Hepatocyte (in vitro differentiated cells): ENCODE measurements at regions not wholly inside any gene's neighbourhood (a gene's known extent, or its start where the extent isn't known, plus 50 kb on each side); places are given as distances from the start of the nearest gene placed in this dataset.

Experiments
- DNase-seq: peaks from one replicate; pipeline ENCODE4 v3.0.0-alpha.2; 2016; ENCODE audit warnings: low spot score
- H2AFZ ChIP-seq: fragments of 200-600 bp; sonication (generic); 2 replicates; pipeline ENCODE4 v1.6.0; 2016; ENCODE audit warnings: antibody characterized with exemption, mild to moderate bottlenecking
- H3K27ac ChIP-seq: fragments of 200-600 bp; sonication (generic); 2 replicates; pipeline ENCODE4 v1.5.1; 2016; ENCODE audit warnings: mild to moderate bottlenecking
- H3K27me3 ChIP-seq: fragments of 200-600 bp; sonication (generic); 2 replicates; pipeline ENCODE4 v1.6.1; 2016
- H3K36me3 ChIP-seq: fragments of 200-600 bp; sonication (generic); replicated peaks from 2 replicates; pipeline ENCODE4 v1.5.1; 2016; ENCODE audit warnings: low read depth; ENCODE audit not compliant: insufficient read depth
- H3K4me1 ChIP-seq: fragments of 200-600 bp; sonication (generic); 2 replicates; pipeline ENCODE4 v1.5.1; 2016; ENCODE audit warnings: mild to moderate bottlenecking, moderate library complexity; ENCODE audit not compliant: insufficient read depth
- H3K4me2 ChIP-seq: fragments of 200-600 bp; sonication (generic); 2 replicates; pipeline ENCODE4 v1.6.0; 2016
- H3K4me3 ChIP-seq: fragments of 200-600 bp; sonication (generic); 2 replicates; pipeline ENCODE4 v1.5.1; 2016; ENCODE audit warnings: mild to moderate bottlenecking
- H3K79me2 ChIP-seq: fragments of 200-600 bp; sonication (generic); 2 replicates; pipeline ENCODE4 v1.6.0; 2017; ENCODE audit warnings: mild to moderate bottlenecking
- H3K9me2 ChIP-seq: fragments of 200-600 bp; sonication (generic); replicated peaks from 2 replicates; pipeline ENCODE4 v1.6.0; 2017; ENCODE audit warnings: mild to moderate bottlenecking; ENCODE audit not compliant: insufficient read depth
- H3K9me3 ChIP-seq: fragments of 200-600 bp; sonication (generic); 2 replicates; pipeline ENCODE4 v1.5.1; 2016; ENCODE audit warnings: low read depth, mild to moderate bottlenecking
- H4K20me1 ChIP-seq: fragments of 200-600 bp; sonication (generic); 2 replicates; pipeline ENCODE4 v1.6.0; 2016; ENCODE audit warnings: mild to moderate bottlenecking; ENCODE audit not compliant: insufficient read depth, poor library complexity, severe bottlenecking
- EZH2 ChIP-seq: fragments of 200-600 bp; sonication (generic); IDR thresholded peaks from 2 replicates; pipeline ENCODE4 v1.6.1; 2016; ENCODE audit warnings: antibody characterized with exemption, mild to moderate bottlenecking, borderline replicate concordance
- EZH2phosphoT487 ChIP-seq: fragments of 200-600 bp; sonication (generic); IDR thresholded peaks from one replicate; pipeline ENCODE4 v1.6.1; 2018; ENCODE audit warnings: antibody characterized with exemption, mild to moderate bottlenecking, low read depth, moderate library complexity; ENCODE audit not compliant: unreplicated experiment, severe bottlenecking
- WGBS: methylation state at CpG from one replicate; pipeline ENCODE4 v1.1.6; 2016; ENCODE audit warnings: low lambda C conversion rate; ENCODE audit errors: missing lambda C conversion rate; 5-methylcytosine and 5-hydroxymethylcytosine counted together
- TF ChIP-seq, protein P1 (sequence below): fragments of 200-600 bp; sonication (generic); IDR thresholded peaks from 2 replicates; pipeline ENCODE4 v1.5.1; 2016; ENCODE audit warnings: antibody characterized with exemption, mild to moderate bottlenecking; ENCODE audit not compliant: poor library complexity

DNA sequence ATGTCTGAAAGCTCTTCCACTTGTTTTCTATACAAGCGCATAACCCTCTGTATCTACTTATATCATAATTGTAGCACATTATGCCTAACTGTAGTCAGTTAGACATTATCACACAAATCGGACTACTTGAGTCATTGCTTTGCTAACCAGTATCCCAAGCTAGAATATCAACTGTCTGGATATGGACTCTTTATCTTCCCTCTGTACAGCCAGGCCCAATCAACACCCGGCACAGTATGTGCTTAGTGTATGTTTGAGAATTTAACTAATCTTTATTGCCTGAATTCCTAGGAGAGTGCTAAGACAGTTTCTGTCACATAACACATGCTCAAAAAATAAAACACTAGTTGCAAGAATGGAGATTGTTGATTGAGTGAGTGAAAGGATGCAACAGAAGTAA lies 211.2 kb downstream of the ARL4A start:
- H3K4me3 ChIP-seq: no peak overlapping the region
- peak; percentile 18 for DNase-seq
- no peaks in the 10 kb centered on the region for H3K9me3 ChIP-seq
- H3K9me2 ChIP-seq: no peaks in the 10 kb centered on the region
- no peak overlapping the region for H2AFZ ChIP-seq
- no peak overlapping the region for H3K27ac ChIP-seq
- H4K20me1 ChIP-seq: no peaks in the 10 kb centered on the region
- H3K79me2 ChIP-seq: no peaks in the 10 kb centered on the region
- peak overlapping the region; percentile 18 for H3K4me2 ChIP-seq
- H3K4me1 ChIP-seq: peaks cover 6% of the 10 kb centered on the region
- H3K27me3 ChIP-seq: no peaks in the 10 kb centered on the region
- no peaks in the 10 kb centered on the region for H3K36me3 ChIP-seq
- no peak for TF ChIP-seq EZH2phosphoT487
- WGBS: 61% methylated on average over 3 of the region's 3 CpGs

DNA sequence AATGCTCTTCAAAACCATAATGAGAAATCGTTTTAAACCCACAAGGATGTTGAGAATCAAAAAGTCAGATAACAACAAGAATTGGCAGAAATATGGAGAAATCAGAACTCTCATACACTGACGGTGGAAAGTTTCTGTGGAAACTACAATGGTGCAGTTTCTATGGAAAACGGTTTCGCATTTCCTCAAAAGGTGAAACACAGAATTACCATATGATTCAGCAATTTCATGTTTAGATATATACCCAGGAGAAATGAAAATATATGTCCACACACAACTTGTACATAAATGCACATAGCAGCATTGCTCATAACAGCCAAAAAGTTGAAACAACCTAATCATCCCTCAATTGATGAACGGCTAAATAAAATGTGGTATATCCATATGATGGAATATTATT lies 218.2 kb downstream of the ARL4A start:
- Histone ChIP-seq H3K9me3 (no peaks in the 10 kb centered on the region), H3K4me2 (no peak overlapping the region), H3K4me3 (no peak overlapping the region), H3K9me2 (no peaks in the 10 kb centered on the region), H3K4me1 (no peaks in the 10 kb centered on the region), H2AFZ (no peak overlapping the region), H3K36me3 (no peaks in the 10 kb centered on the region), H3K27me3 (no peaks in the 10 kb centered on the region), H3K79me2 (no peaks in the 10 kb centered on the region), H3K27ac (no peak overlapping the region), H4K20me1 (no peaks in the 10 kb centered on the region)
- no peak for DNase-seq
- WGBS: 91% methylated on average over 5 of the region's 5 CpGs
- TF ChIP-seq, protein P1, sequence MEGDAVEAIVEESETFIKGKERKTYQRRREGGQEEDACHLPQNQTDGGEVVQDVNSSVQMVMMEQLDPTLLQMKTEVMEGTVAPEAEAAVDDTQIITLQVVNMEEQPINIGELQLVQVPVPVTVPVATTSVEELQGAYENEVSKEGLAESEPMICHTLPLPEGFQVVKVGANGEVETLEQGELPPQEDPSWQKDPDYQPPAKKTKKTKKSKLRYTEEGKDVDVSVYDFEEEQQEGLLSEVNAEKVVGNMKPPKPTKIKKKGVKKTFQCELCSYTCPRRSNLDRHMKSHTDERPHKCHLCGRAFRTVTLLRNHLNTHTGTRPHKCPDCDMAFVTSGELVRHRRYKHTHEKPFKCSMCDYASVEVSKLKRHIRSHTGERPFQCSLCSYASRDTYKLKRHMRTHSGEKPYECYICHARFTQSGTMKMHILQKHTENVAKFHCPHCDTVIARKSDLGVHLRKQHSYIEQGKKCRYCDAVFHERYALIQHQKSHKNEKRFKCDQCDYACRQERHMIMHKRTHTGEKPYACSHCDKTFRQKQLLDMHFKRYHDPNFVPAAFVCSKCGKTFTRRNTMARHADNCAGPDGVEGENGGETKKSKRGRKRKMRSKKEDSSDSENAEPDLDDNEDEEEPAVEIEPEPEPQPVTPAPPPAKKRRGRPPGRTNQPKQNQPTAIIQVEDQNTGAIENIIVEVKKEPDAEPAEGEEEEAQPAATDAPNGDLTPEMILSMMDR: no peak
- TF ChIP-seq EZH2: no peak
- TF ChIP-seq EZH2phosphoT487: no peak

DNA sequence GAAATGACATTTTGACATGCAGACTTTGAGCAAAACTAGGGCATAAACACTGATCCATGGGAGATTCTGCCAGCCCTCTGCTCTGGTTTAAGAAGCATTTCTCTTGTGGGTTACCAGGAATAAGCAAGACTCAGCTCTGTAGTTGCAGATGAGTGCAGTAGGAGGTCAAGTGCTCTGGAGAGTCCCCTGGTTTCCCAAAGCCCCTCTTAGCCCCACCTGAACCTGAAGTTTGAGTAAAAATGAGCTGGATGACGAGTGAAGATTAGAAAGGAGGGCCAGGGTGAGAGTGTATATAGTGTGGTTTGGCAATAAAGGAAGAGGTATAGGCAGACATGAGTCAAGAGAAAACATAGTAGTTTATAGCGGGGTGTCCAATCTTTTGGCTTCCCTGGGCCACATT lies 220.3 kb downstream of the ARL4A start:
- TF ChIP-seq EZH2 (no peak), EZH2phosphoT487 (no peak)
- TF ChIP-seq, protein P1: no peak
- Histone ChIP-seq H3K27me3 (no peaks in the 10 kb centered on the region), H3K4me2 (no peak overlapping the region), H3K27ac (no peak overlapping the region), H3K4me3 (no peak overlapping the region), H3K9me3 (no peaks in the 10 kb centered on the region), H3K79me2 (no peaks in the 10 kb centered on the region), H2AFZ (no peak overlapping the region), H4K20me1 (no peaks in the 10 kb centered on the region), H3K9me2 (no peaks in the 10 kb centered on the region), H3K36me3 (no peaks in the 10 kb centered on the region), H3K4me1 (no peaks in the 10 kb centered on the region)
- no peak for DNase-seq
- WGBS: 98% methylated on average over 2 of the region's 2 CpGs

DNA sequence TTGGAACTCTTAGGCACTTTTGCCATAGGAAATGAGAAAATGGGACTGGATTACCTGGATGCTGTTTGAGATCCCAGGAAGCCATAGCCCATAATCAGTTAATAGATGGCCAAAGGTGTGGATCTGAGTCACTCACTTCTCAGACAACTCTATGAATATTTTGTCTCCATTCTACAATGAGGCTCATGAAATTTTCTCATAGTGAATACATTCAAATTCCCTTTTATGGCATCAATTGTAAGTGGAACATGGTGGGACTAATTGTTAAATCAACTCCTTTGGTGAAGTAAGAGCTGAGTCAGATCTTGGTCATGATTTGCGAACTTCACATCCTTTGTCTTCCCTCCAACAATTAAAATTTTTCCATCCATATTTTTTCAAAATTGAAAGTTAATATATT lies 222.1 kb downstream of the ARL4A start:
- Histone ChIP-seq H3K4me1 (no peaks in the 10 kb centered on the region), H2AFZ (no peak overlapping the region), H4K20me1 (no peaks in the 10 kb centered on the region), H3K9me2 (no peaks in the 10 kb centered on the region), H3K27ac (no peak overlapping the region), H3K4me3 (no peak overlapping the region), H3K79me2 (no peaks in the 10 kb centered on the region), H3K9me3 (no peaks in the 10 kb centered on the region), H3K36me3 (no peaks in the 10 kb centered on the region), H3K4me2 (no peak overlapping the region), H3K27me3 (no peaks in the 10 kb centered on the region)
- 100% methylated on average over 1 of the region's 1 CpG for WGBS
- no peak for DNase-seq
- TF ChIP-seq, protein P1: no peak
- TF ChIP-seq EZH2: no peak
